ENCODE measurements at regions not wholly inside any gene's neighbourhood (a gene's known extent, or its start where the extent isn't known, plus 50 kb on each side); places are given as distances from the start of the nearest gene placed in this dataset.

- no peak for TF ChIP-seq POLR2A (IDR thresholded peaks at IDR 0.05; ENCODE audit: low read depth)
- TF ChIP-seq, protein P1, sequence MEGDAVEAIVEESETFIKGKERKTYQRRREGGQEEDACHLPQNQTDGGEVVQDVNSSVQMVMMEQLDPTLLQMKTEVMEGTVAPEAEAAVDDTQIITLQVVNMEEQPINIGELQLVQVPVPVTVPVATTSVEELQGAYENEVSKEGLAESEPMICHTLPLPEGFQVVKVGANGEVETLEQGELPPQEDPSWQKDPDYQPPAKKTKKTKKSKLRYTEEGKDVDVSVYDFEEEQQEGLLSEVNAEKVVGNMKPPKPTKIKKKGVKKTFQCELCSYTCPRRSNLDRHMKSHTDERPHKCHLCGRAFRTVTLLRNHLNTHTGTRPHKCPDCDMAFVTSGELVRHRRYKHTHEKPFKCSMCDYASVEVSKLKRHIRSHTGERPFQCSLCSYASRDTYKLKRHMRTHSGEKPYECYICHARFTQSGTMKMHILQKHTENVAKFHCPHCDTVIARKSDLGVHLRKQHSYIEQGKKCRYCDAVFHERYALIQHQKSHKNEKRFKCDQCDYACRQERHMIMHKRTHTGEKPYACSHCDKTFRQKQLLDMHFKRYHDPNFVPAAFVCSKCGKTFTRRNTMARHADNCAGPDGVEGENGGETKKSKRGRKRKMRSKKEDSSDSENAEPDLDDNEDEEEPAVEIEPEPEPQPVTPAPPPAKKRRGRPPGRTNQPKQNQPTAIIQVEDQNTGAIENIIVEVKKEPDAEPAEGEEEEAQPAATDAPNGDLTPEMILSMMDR (IDR thresholded peaks at IDR 0.05), result no peak
- no peak for TF ChIP-seq EP300 (IDR thresholded peaks at IDR 0.05)
Observed at GRCh38 chr3:26931896-26932295, 309.3 kb downstream of the LRRC3B start.
